Heart left ventricle (tissue), 16 donors: ENCODE measurements at regions not wholly inside any gene's neighbourhood (a gene's known extent, or its start where the extent isn't known, plus 50 kb on each side); places are given as distances from the start of the nearest gene placed in this dataset.

Experiments used
- ATAC-seq, 4 donors: fragments of 200-7000 bp; cut with Tn5 transposase; one replicate each; pipeline ENCODE4 v1.9.1; 2020 to 2022; ENCODE audit warnings: moderate library complexity in 4 of 4, mild to moderate bottlenecking in 3 of 4, moderate number of reproducible peaks in 1 of 4
- DNase-seq, 5 donors: peaks; one replicate each; pipeline ENCODE4 v3.0.0-alpha.2; 2020
- H3K27ac ChIP-seq, 12 donors: fragments of 200-600 bp; sonication (generic) in 4 of 12; one replicate each; pipeline versions ENCODE4 v1.5.0 to v1.8.0; 2016 to 2022; ENCODE audit warnings: mild to moderate bottlenecking in 2 of 12
- H3K27me3 ChIP-seq, 9 donors: fragments of 200-600 bp; sonication (generic) in 2 of 9; one replicate each; pipeline versions ENCODE4 v1.5.1 to v1.8.0; 2016 to 2022; ENCODE audit warnings: mild to moderate bottlenecking in 3 of 9
- H3K36me3 ChIP-seq, 9 donors: fragments of 200-600 bp; sonication (generic) in 2 of 9; one replicate each; pipeline versions ENCODE4 v1.5.0 to v1.8.0; 2018 to 2022; ENCODE audit warnings: mild to moderate bottlenecking in 2 of 9
- H3K4me1 ChIP-seq, 12 donors: fragments of 200-600 bp; sonication (generic) in 4 of 12; one replicate each; pipeline versions ENCODE4 v1.5.0 to v1.8.0; 2016 to 2022; ENCODE audit warnings: mild to moderate bottlenecking in 3 of 12
- H3K4me3 ChIP-seq, 12 donors: fragments of 200-600 bp; sonication (generic) in 4 of 12; one replicate each; pipeline versions ENCODE4 v1.5.0 to v1.8.0; 2017 to 2022; ENCODE audit warnings: mild to moderate bottlenecking in 9 of 12, moderate library complexity in 4 of 12
- H3K9me3 ChIP-seq, 12 donors: fragments of 200-600 bp; sonication (generic) in 4 of 12; one replicate each; pipeline versions ENCODE4 v1.5.0 to v1.8.0; 2016 to 2022; ENCODE audit warnings: mild to moderate bottlenecking in 1 of 12
- POLR2A ChIP-seq, 2 donors: fragments of 450-650 bp; IDR thresholded peaks; one replicate each; pipeline ENCODE4 v1.6.1; 2017; ENCODE audit warnings: antibody characterized with exemption in 2 of 2, mild to moderate bottlenecking in 2 of 2, moderate library complexity in 2 of 2
- WGBS, 4 donors: extraction: QIAGEN DNeasy Blood & Tissue Kit in 2 of 4; methylation state at CpG; one replicate each; pipeline versions ENCODE4 v1.1.5 to v1.1.7; 2013 to 2018; 5-methylcytosine and 5-hydroxymethylcytosine counted together
- intact Hi-C, 10 donors: fragments of 100-400 bp; cut with DNase I; formaldehyde crosslinking; loops; one replicate each; pipeline versions ENCODE4 v1.11.1 to v1.14.2; 2022
- TF ChIP-seq, protein P1 (sequence below), 12 donors: fragments of 200-600 bp; sonication (generic) in 4 of 12; IDR thresholded peaks; one replicate each; pipeline versions ENCODE4 v1.5.0 to v1.8.0; 2018 to 2022; ENCODE audit warnings: antibody characterized with exemption in 12 of 12, mild to moderate bottlenecking in 5 of 12
- donor health status: ischemic (EF 13 %, LVEDD 7.1; RV severe dilation, severe dysfunction).
- donor health status: healthy with polysubstance abuse.
- donor health status: DM: no; HTN: yes; CAD: no.
- donor health status: DM: no; HTN: no; CAD: no.
- donor health status: ischemic (EF 25% LVEDD 6.9; RV normal size, moderate dysfunction).
- donor health status: ischemic (EF 25% LVEDD 5.7; RV mildly dilated, moderate dysfunction).
- donor health status: healthy.
- donor health status: DM: yes; HTN: yes; CAD: no.
- donor health status: ischemic (EF 35%, LVEDD 5.7; RV mildly dilated, moderate dysfunction).
- donor health status: nonischemic (EF 11% LVEDD 7.7; RV severe dilation, severe dysfunction).
- donor health status: DM: yes; HTN: yes; CAD: no.
- donor health status: PGD.
- donor health status: ischemic (EF 29% LVEDD 5.4; RV normal size, mild dysfunction).
- donor health status: nonischemic (EF 23%, LVEDD 6.1; RV moderate dilation, normal function).

DNA sequence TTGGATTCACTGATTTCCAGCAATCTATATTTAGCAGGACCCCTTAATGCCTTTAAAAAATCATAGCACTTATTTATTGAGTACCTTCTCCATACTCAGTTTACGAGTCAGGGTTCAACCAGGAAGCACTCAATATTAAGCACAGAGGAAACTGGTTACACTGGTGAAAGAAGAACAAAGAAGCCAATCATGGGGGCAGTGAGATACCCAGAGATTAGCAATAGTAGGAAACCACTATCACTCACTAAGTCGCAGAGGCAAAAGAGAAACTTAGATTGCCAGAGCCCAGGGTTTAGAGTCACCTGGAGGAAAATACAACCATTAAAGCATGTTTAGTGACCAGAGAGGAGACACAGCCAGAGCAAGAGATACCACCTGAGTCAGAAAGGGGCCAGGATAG lies 670.5 kb upstream of the USP24 start:
- 81 to 86% (median 84%) methylated on average over 2 of the region's 2 CpGs for WGBS, 4 donors
- intact Hi-C loops = loop anchor here in 1 of 10 donors (10.0 kb wide), 1 partner anchor 511 kb away; no protein-coding TSS in a partner anchor

DNA sequence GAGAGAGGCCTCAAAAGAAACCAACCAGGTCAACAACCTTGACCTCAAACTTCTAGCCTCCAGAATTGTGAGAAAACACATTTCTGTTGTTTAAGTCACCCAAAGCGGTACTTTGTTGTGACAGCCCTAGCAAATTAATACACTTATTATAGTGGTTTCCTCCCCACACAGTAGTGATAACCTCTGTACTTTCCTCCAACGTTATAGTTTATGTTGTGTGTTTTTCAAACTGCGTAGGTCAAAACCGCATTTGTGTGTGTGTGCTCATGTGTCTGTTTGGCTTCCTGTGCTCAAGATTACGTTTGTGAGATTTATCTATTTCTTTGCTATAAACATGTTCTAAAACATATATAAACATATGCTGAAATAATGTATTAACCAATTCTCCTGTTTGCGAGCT lies 667.8 kb upstream of the USP24 start:
- H3K9me3 ChIP-seq = no peaks in the 10 kb centered on the region
- no peak overlapping the region for H3K4me3 ChIP-seq
- intact Hi-C loops = loop anchor here in 1 of 10 donors (10.0 kb wide), 1 partner anchor 508 kb away; no protein-coding TSS in a partner anchor
- ATAC-seq (no peak), DNase-seq (no peak)
- H3K4me1 ChIP-seq = no peaks in the 10 kb centered on the region
- TF ChIP-seq POLR2A (IDR thresholded peaks at IDR 0.05) = no peak
- TF ChIP-seq, protein P1, sequence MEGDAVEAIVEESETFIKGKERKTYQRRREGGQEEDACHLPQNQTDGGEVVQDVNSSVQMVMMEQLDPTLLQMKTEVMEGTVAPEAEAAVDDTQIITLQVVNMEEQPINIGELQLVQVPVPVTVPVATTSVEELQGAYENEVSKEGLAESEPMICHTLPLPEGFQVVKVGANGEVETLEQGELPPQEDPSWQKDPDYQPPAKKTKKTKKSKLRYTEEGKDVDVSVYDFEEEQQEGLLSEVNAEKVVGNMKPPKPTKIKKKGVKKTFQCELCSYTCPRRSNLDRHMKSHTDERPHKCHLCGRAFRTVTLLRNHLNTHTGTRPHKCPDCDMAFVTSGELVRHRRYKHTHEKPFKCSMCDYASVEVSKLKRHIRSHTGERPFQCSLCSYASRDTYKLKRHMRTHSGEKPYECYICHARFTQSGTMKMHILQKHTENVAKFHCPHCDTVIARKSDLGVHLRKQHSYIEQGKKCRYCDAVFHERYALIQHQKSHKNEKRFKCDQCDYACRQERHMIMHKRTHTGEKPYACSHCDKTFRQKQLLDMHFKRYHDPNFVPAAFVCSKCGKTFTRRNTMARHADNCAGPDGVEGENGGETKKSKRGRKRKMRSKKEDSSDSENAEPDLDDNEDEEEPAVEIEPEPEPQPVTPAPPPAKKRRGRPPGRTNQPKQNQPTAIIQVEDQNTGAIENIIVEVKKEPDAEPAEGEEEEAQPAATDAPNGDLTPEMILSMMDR (IDR thresholded peaks at IDR 0.05) = no peak
- 74 to 91% (median 87%) methylated on average over 6 of the region's 6 CpGs for WGBS, 4 donors
- H3K27me3 ChIP-seq = no peaks in the 10 kb centered on the region
- H3K27ac ChIP-seq = no peak overlapping the region
- H3K36me3 ChIP-seq = no peaks in the 10 kb centered on the region

More for the DNA sequence above, 670.5 kb upstream of the USP24 start:
- DNase-seq (no peak), ATAC-seq (no peak)
- no peaks in the 10 kb centered on the region for H3K9me3 ChIP-seq
- H3K36me3 ChIP-seq = no peaks in the 10 kb centered on the region
- no peak for TF ChIP-seq POLR2A (IDR thresholded peaks at IDR 0.05)
- TF ChIP-seq, protein P1 (IDR thresholded peaks at IDR 0.05) = no peak
- no peak overlapping the region for H3K4me3 ChIP-seq
- H3K27ac ChIP-seq = no peak overlapping the region
- no peaks in the 10 kb centered on the region for H3K4me1 ChIP-seq
- no peaks in the 10 kb centered on the region for H3K27me3 ChIP-seq

DNA sequence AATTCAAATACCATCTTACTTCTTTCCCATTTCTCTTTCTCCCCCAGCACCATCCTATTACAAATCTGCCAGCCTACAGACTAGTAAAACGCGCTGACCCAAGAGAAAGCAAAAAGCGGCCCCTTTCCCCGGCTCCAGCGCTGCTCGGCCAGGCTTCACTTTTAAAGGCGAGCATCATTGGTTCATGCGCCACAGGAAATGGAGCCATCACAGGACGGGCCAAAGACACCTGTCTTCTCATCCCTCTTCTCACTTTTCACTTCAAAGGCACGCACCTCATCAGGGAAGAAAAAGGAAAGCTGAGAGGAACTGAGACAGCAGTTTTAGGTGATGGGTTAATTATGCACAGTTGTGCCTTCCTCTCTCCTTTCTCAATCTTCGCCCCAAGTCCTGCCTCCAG lies 664.2 kb upstream of the USP24 start:
- intact Hi-C loops = no loop called here
- Histone ChIP-seq H3K9me3 (no peaks in the 10 kb centered on the region), H3K4me1 (peaks cover 0 to 7% (median 0%) of the 10 kb centered on the region in 12 donors), H3K36me3 (no peaks in the 10 kb centered on the region), H3K27ac (no peak overlapping the region), H3K4me3 (no peak overlapping the region), H3K27me3 (no peaks in the 10 kb centered on the region)
- DNase-seq (no peak), ATAC-seq (no peak)
- WGBS, 4 donors = 94 to 97% (median 96%) methylated on average over 11 of the region's 11 CpGs
- TF ChIP-seq POLR2A (IDR thresholded peaks at IDR 0.05) = no peak

DNA sequence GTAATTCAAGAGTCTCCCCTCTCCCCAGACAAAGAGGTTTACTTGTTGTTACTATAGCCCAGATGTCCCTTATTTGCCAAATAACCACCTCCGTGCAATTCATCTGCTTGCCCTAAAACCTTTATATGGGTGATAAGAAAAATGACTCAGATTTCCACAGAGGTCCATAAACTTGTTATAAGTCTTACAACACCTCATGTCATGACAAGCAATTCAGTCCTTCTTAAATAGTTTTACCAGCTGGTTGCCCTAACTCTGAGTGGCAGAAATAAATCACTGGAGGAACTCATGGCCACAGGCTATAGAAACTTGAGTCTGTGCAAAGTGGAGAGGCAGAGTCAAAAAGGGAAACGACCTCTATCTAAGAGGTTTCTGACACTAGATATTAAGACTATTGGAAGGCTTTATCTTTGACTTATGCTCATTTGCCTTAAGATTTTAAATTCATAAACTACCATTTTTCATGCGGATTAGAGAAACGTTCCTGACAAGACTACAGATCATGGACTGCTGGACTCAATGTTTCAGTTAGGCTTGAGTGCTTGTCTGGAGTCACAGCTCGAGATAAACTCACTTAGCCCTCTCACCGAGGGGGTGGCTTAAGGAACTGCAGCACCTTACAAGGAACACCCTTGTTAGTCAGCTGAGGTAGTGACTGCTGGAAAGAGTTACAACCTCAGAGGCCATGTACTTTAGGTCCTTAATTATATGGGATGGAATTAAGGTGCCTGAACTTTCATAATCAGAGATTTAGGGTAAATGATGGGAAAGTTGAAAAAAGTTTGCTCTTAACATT lies 662.5 kb upstream of the USP24 start:
- intact Hi-C loops = no loop called here
- WGBS, 4 donors = 74 to 82% (median 78%) methylated on average over 6 of the region's 6 CpGs
- H3K27ac ChIP-seq = no peak overlapping the region
- H3K4me3 ChIP-seq = no peak overlapping the region
- ATAC-seq (no peak), DNase-seq (no peak)
- no peaks in the 10 kb centered on the region for H3K27me3 ChIP-seq
- H3K9me3 ChIP-seq = no peaks in the 10 kb centered on the region
- TF ChIP-seq POLR2A (IDR thresholded peaks at IDR 0.05) = no peak
- TF ChIP-seq, protein P1 (IDR thresholded peaks at IDR 0.05) = no peak
- peaks cover 0 to 7% (median 0%) of the 10 kb centered on the region in 12 donors for H3K4me1 ChIP-seq
- no peaks in the 10 kb centered on the region for H3K36me3 ChIP-seq
